DOHH2 (cell line): ENCODE measurements at regions not wholly inside any gene's neighbourhood (a gene's known extent, or its start where the extent isn't known, plus 50 kb on each side); places are given as distances from the start of the nearest gene placed in this dataset.

Source experiments
- H3F3A ChIP-seq: fragments of 200-600 bp; sonication (generic), shearing (Covaris generic); 2 replicates; pipeline ENCODE4 v1.6.0; 2016; ENCODE audit warnings: antibody characterized with exemption, mild to moderate bottlenecking; ENCODE audit not compliant: control insufficient read depth, insufficient read depth
- H3K27ac ChIP-seq: fragments of 200-600 bp; sonication (generic); 2 replicates; pipeline ENCODE4 v1.5.1; 2014; ENCODE audit warnings: low read depth, mild to moderate bottlenecking, low read length, moderate library complexity
- H3K27me3 ChIP-seq: fragments of 200-600 bp; sonication (generic); 2 replicates; pipeline ENCODE4 v1.6.1; 2014; ENCODE audit warnings: mild to moderate bottlenecking, low read length, mixed read lengths; ENCODE audit not compliant: control insufficient read depth
- H3K36me3 ChIP-seq: fragments of 200-600 bp; sonication (generic); 2 replicates; pipeline ENCODE4 v1.6.1; 2014; ENCODE audit warnings: mild to moderate bottlenecking, low read length, moderate library complexity, mixed read lengths; ENCODE audit not compliant: control insufficient read depth
- H3K4me1 ChIP-seq: fragments of 200-600 bp; sonication (generic); 2 replicates; pipeline ENCODE4 v1.6.1; 2014; ENCODE audit warnings: mild to moderate bottlenecking, low read length, mixed read lengths; ENCODE audit not compliant: control insufficient read depth
- H3K4me2 ChIP-seq: fragments of 200-600 bp; sonication (generic); 2 replicates; pipeline ENCODE4 v1.6.0; 2014; ENCODE audit warnings: mild to moderate bottlenecking, low read length, moderate library complexity
- H3K4me3 ChIP-seq: fragments of 200-600 bp; sonication (generic); 2 replicates; pipeline ENCODE4 v1.5.1; 2014; ENCODE audit warnings: mild to moderate bottlenecking, low read length, mixed read lengths
- H3K79me2 ChIP-seq: fragments of 200-600 bp; sonication (generic); 2 replicates; pipeline ENCODE4 v1.6.1; 2014; ENCODE audit warnings: mild to moderate bottlenecking, low read length, mixed read lengths; ENCODE audit not compliant: control insufficient read depth
- H3K9me2 ChIP-seq: fragments of 200-600 bp; sonication (generic); replicated peaks from 2 replicates; pipeline ENCODE4 v1.6.1; 2014; ENCODE audit warnings: mild to moderate bottlenecking, low read length, mixed read lengths; ENCODE audit not compliant: control insufficient read depth
- H3K9me3 ChIP-seq: fragments of 200-600 bp; sonication (generic); 2 replicates; pipeline ENCODE4 v1.6.1; 2014; ENCODE audit warnings: antibody characterized with exemption, low read length, mixed read lengths; ENCODE audit not compliant: control insufficient read depth, insufficient read depth
- H4K20me1 ChIP-seq: fragments of 200-600 bp; sonication (generic); 2 replicates; pipeline ENCODE4 v1.6.0; 2014; ENCODE audit warnings: low read depth, mild to moderate bottlenecking, antibody characterized with exemption, low read length, moderate library complexity; ENCODE audit not compliant: control insufficient read depth, insufficient read depth
- CTCF ChIP-seq: fragments of 200-600 bp; sonication (generic); IDR thresholded peaks from one replicate; pipeline ENCODE4 v1.5.1; 2014; ENCODE audit warnings: antibody characterized with exemption, mild to moderate bottlenecking, low read depth, low read length; ENCODE audit not compliant: poor library complexity, severe bottlenecking
- EZH2phosphoT487 ChIP-seq: fragments of 200-600 bp; sonication (generic); IDR thresholded peaks from 2 replicates; pipeline ENCODE4 v1.6.1; 2017; ENCODE audit warnings: borderline replicate concordance, mild to moderate bottlenecking, antibody characterized with exemption, low read length, moderate library complexity, mixed read lengths

- Histone ChIP-seq H3K9me3 (no peaks in the 10 kb centered on the region), H3K27ac (no peak overlapping the region), H3K27me3 (peaks cover 5% of the 10 kb centered on the region), H3K4me3 (no peak overlapping the region), H3K36me3 (no peaks in the 10 kb centered on the region), H3K4me1 (no peaks in the 10 kb centered on the region), H3F3A (no peaks in the 10 kb centered on the region), H4K20me1 (no peaks in the 10 kb centered on the region), H3K4me2 (no peak overlapping the region), H3K9me2 (no peaks in the 10 kb centered on the region), H3K79me2 (no peaks in the 10 kb centered on the region)
- TF ChIP-seq CTCF (no peak), EZH2phosphoT487 (no peak)
Measured at GRCh38 chr4:112895811-112896608, 153.4 kb upstream of the ANK2 start.

GRCh38 chr4:112896609-112897190 is 152.8 kb upstream of the ANK2 start:
- Histone ChIP-seq H3K27me3 (peaks cover 5% of the 10 kb centered on the region), H3K9me3 (no peaks in the 10 kb centered on the region), H3K79me2 (no peaks in the 10 kb centered on the region), H3K4me2 (no peak overlapping the region), H3K9me2 (no peaks in the 10 kb centered on the region), H3K4me1 (no peaks in the 10 kb centered on the region), H3K27ac (no peak overlapping the region), H4K20me1 (no peaks in the 10 kb centered on the region), H3F3A (no peaks in the 10 kb centered on the region), H3K36me3 (no peaks in the 10 kb centered on the region), H3K4me3 (no peak overlapping the region)
- TF ChIP-seq CTCF = no peak
- no peak for TF ChIP-seq EZH2phosphoT487

GRCh38 chr4:112897543-112897942 is 151.9 kb upstream of the ANK2 start:
- Histone ChIP-seq H3K36me3 (no peaks in the 10 kb centered on the region), H3K27ac (no peak overlapping the region)

More at GRCh38 chr4:112897543-112897942, 151.9 kb upstream of the ANK2 start:
- Histone ChIP-seq H3K79me2 (no peaks in the 10 kb centered on the region), H3K9me3 (no peaks in the 10 kb centered on the region), H3K4me1 (no peaks in the 10 kb centered on the region), H3K9me2 (no peaks in the 10 kb centered on the region), H3K27me3 (peaks cover 5% of the 10 kb centered on the region), H3K4me3 (no peak overlapping the region), H3F3A (no peaks in the 10 kb centered on the region), H4K20me1 (no peaks in the 10 kb centered on the region), H3K4me2 (no peak overlapping the region)
- no peak for TF ChIP-seq CTCF
- TF ChIP-seq EZH2phosphoT487 = no peak
